K562 (cell line): ENCODE measurements at regions not wholly inside any gene's neighbourhood (a gene's known extent, or its start where the extent isn't known, plus 50 kb on each side); places are given as distances from the start of the nearest gene placed in this dataset.

Source experiments
- FIP1L1 ChIP-seq: fragments of 200-400 bp; formaldehyde crosslinking; IDR thresholded peaks from 2 replicates; pipeline ENCODE4 v1.6.1; 2018; ENCODE audit warnings: mild to moderate bottlenecking, low read depth, low read length; ENCODE audit not compliant: poor library complexity, severe bottlenecking
- POLR2A ChIP-seq: fragments of 450-650 bp; conservative IDR thresholded peaks from 2 replicates; pipeline ENCODE4 v1.6.1; 2016
- POLR2AphosphoS5 ChIP-seq: IDR thresholded peaks from 2 replicates; pipeline ENCODE4 v1.6.1; 2011; ENCODE audit warnings: mild to moderate bottlenecking, low read depth, low read length, moderate library complexity; ENCODE audit not compliant: control insufficient read depth, insufficient read depth
- RB1 ChIP-seq: fragments of 450-650 bp; IDR thresholded peaks from 2 replicates; pipeline ENCODE4 v1.6.1; 2017; ENCODE audit warnings: low read depth, mild to moderate bottlenecking
- ZEB2 ChIP-seq: fragments of 450-650 bp; IDR thresholded peaks from 2 replicates; pipeline ENCODE4 v1.6.1; 2016
- ZNF274 ChIP-seq: IDR thresholded peaks from 2 replicates; pipeline ENCODE4 v1.6.1; 2011; ENCODE audit warnings: low read depth, mild to moderate bottlenecking, low read length, moderate library complexity, borderline replicate concordance
- ZNF778 ChIP-seq: fragments of 450-650 bp; formaldehyde crosslinking; IDR thresholded peaks from 2 replicates; pipeline ENCODE4 v1.4.0; 2020; ENCODE audit warnings: mild to moderate bottlenecking, moderate library complexity
- TF ChIP-seq, protein P1 (sequence below): fragments of 250-450 bp; sonication (Bioruptor Pico); IDR thresholded peaks from 2 replicates; pipeline ENCODE4 v1.9.0; 2021; ENCODE audit warnings: mild to moderate bottlenecking
- TF ChIP-seq, protein P2 (sequence below), 3 experiments: IDR thresholded peaks in 2 of 3; conservative IDR thresholded peaks in 1 of 3; 2 replicates each; pipeline ENCODE4 v1.5.1; 2011 to 2012; ENCODE audit warnings: low read length in 3 of 3, mild to moderate bottlenecking in 3 of 3, control low read depth in 2 of 3, improper control_type of control experiment in 1 of 3, inconsistent platforms in 1 of 3, low read depth in 1 of 3, mixed read lengths in 1 of 3, moderate library complexity in 1 of 3; ENCODE audit not compliant: insufficient read depth in 2 of 3
- TF ChIP-seq, protein P3 (sequence below): IDR thresholded peaks from 2 replicates; pipeline ENCODE4 v1.6.1; 2014; ENCODE audit warnings: antibody characterized with exemption
- TF ChIP-seq, protein P4 (sequence below), 2 experiments: fragments of 450-650 bp; formaldehyde crosslinking in 1 of 2; IDR thresholded peaks; 2 replicates each; pipeline versions ENCODE4 v1.4.0 to v1.6.1; 2014 to 2020; ENCODE audit warnings: mild to moderate bottlenecking in 2 of 2, borderline replicate concordance in 1 of 2, low read depth in 1 of 2
- TF ChIP-seq, protein P5 (sequence below): IDR thresholded peaks from 2 replicates; pipeline ENCODE4 v1.6.1; 2011; ENCODE audit not compliant: insufficient read length; ENCODE audit errors: extremely low read depth

DNA sequence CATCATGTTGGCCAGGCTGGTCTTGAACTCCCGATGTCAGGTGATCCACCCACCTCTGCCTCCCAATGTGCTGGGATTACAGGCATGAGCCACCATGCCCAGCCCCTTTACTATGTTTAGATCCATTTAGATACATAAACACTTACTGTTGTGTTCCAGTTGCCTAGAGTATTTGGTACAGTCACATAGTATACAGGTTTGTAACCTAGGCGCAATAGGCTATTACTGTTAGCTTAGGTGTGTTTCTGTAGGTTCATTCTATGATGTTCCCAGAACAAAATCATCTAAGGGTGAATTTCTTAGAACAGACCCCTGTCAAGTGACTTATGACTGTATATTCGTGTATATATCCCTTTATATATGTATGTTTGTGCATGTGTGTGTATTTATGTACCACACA is 61.8 kb downstream of the MYCN start:
- TF ChIP-seq ZNF274 (no peak), POLR2AphosphoS5 (no peak), ZEB2 (no peak), POLR2A (no peak), ZNF778 (CRISPR knock-in tag) (no peak), FIP1L1 (no peak), RB1 (no peak)
- TF ChIP-seq, protein P1, sequence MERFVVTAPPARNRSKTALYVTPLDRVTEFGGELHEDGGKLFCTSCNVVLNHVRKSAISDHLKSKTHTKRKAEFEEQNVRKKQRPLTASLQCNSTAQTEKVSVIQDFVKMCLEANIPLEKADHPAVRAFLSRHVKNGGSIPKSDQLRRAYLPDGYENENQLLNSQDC (CRISPR knock-in tag): no peak
- TF ChIP-seq, protein P2, sequence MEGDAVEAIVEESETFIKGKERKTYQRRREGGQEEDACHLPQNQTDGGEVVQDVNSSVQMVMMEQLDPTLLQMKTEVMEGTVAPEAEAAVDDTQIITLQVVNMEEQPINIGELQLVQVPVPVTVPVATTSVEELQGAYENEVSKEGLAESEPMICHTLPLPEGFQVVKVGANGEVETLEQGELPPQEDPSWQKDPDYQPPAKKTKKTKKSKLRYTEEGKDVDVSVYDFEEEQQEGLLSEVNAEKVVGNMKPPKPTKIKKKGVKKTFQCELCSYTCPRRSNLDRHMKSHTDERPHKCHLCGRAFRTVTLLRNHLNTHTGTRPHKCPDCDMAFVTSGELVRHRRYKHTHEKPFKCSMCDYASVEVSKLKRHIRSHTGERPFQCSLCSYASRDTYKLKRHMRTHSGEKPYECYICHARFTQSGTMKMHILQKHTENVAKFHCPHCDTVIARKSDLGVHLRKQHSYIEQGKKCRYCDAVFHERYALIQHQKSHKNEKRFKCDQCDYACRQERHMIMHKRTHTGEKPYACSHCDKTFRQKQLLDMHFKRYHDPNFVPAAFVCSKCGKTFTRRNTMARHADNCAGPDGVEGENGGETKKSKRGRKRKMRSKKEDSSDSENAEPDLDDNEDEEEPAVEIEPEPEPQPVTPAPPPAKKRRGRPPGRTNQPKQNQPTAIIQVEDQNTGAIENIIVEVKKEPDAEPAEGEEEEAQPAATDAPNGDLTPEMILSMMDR (IDR thresholded peaks at IDR 0.05 in 2 of 3, conservative IDR thresholded peaks at IDR 0.05 in 1 of 3; ENCODE audit: insufficient read depth in 2 of 3, low read depth in 1 of 3, low read length in 3 of 3): no peak
- TF ChIP-seq, protein P3, sequence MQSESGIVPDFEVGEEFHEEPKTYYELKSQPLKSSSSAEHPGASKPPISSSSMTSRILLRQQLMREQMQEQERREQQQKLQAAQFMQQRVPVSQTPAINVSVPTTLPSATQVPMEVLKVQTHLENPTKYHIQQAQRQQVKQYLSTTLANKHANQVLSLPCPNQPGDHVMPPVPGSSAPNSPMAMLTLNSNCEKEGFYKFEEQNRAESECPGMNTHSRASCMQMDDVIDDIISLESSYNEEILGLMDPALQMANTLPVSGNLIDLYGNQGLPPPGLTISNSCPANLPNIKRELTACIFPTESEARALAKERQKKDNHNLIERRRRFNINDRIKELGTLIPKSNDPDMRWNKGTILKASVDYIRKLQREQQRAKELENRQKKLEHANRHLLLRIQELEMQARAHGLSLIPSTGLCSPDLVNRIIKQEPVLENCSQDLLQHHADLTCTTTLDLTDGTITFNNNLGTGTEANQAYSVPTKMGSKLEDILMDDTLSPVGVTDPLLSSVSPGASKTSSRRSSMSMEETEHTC: no peak
- TF ChIP-seq, protein P4, sequence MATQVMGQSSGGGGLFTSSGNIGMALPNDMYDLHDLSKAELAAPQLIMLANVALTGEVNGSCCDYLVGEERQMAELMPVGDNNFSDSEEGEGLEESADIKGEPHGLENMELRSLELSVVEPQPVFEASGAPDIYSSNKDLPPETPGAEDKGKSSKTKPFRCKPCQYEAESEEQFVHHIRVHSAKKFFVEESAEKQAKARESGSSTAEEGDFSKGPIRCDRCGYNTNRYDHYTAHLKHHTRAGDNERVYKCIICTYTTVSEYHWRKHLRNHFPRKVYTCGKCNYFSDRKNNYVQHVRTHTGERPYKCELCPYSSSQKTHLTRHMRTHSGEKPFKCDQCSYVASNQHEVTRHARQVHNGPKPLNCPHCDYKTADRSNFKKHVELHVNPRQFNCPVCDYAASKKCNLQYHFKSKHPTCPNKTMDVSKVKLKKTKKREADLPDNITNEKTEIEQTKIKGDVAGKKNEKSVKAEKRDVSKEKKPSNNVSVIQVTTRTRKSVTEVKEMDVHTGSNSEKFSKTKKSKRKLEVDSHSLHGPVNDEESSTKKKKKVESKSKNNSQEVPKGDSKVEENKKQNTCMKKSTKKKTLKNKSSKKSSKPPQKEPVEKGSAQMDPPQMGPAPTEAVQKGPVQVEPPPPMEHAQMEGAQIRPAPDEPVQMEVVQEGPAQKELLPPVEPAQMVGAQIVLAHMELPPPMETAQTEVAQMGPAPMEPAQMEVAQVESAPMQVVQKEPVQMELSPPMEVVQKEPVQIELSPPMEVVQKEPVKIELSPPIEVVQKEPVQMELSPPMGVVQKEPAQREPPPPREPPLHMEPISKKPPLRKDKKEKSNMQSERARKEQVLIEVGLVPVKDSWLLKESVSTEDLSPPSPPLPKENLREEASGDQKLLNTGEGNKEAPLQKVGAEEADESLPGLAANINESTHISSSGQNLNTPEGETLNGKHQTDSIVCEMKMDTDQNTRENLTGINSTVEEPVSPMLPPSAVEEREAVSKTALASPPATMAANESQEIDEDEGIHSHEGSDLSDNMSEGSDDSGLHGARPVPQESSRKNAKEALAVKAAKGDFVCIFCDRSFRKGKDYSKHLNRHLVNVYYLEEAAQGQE (IDR thresholded peaks at IDR 0.05; ENCODE audit: borderline replicate concordance): no peak
- TF ChIP-seq, protein P4 (CRISPR knock-in tag; IDR thresholded peaks at IDR 0.05; ENCODE audit: low read depth): no peak
- TF ChIP-seq, protein P5, sequence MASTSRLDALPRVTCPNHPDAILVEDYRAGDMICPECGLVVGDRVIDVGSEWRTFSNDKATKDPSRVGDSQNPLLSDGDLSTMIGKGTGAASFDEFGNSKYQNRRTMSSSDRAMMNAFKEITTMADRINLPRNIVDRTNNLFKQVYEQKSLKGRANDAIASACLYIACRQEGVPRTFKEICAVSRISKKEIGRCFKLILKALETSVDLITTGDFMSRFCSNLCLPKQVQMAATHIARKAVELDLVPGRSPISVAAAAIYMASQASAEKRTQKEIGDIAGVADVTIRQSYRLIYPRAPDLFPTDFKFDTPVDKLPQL: no peak
